ENCODE measurements at regions not wholly inside any gene's neighbourhood (a gene's known extent, or its start where the extent isn't known, plus 50 kb on each side); places are given as distances from the start of the nearest gene placed in this dataset.

DNA sequence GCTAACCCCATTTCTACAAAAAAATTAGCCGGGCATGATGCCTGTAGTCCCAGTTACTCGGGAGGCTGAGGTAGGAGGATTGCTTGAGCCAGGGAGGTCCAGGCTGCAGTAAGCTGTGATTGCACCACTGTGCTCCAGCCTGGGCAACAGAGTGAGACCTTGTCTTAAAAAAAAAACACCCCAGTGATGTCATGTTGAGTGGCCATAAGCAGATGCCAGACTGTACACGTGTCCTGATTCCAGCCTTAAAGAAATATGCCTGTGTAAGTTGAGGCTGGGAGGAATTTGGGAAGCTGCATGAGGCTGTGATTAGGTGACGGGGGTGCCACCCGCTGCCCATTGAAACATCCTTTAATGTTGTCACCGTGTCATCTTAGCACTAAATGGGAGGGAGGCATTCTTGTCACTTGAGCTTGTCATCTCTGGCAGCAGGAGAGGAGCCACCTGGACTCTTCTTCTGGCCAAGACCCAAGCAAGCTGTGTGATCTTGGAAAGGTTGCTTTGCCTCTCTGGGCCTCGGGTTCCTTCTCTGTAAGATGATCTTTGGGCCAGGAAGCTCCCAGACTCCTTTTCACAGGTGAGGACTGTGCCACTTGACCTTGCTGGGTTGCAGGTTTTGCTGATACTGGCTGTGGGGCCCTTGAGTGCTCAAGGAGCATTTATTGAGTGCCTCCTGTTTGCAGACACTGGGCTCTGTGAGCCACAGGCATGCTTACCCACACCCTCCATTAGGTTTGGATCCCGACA is 98.3 kb upstream of the CIBAR2 start (continued):
- TF ChIP-seq, protein P1, sequence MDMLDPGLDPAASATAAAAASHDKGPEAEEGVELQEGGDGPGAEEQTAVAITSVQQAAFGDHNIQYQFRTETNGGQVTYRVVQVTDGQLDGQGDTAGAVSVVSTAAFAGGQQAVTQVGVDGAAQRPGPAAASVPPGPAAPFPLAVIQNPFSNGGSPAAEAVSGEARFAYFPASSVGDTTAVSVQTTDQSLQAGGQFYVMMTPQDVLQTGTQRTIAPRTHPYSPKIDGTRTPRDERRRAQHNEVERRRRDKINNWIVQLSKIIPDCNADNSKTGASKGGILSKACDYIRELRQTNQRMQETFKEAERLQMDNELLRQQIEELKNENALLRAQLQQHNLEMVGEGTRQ (IDR thresholded peaks at IDR 0.05; ENCODE audit: low read depth, low read length) = peak; percentile 78
- peak; percentile 31 for TF ChIP-seq RCOR1 (IDR thresholded peaks at IDR 0.05; ENCODE audit: insufficient replicate concordance, low read length)

- Histone ChIP-seq H3K36me3 (ENCODE audit: control insufficient read depth, insufficient read depth, low read length) (no peaks in the 10 kb centered on the region), H3K27me3 (ENCODE audit: control insufficient read depth, insufficient read depth, low read length) (no peaks in the 10 kb centered on the region), H3K9me3 (ENCODE audit: control insufficient read depth, insufficient read depth, low read length) (no peaks in the 10 kb centered on the region), H4K8ac (ENCODE audit: low read depth in 2 of 2, low read length in 2 of 2) (peak overlapping the region; percentile 46 to 87; a peak in 3 of 4 replicates), H3K27ac (ENCODE audit: insufficient read depth, low read length) (peak overlapping the region; percentile 41), H3K23ac (ENCODE audit: low read depth, low read length) (peak overlapping the region; percentile 8; the same call in 1 of the 2 replicates), H2BK5ac (ENCODE audit: low read depth, low read length, poor library complexity, severe bottlenecking) (peak overlapping the region; percentile 63), H4K20me1 (ENCODE audit: insufficient read depth, low read length) (peaks cover 29% of the 10 kb centered on the region), H3K18ac (ENCODE audit: low read depth, low read length) (peak overlapping the region; percentile 45), H3K4me1 (ENCODE audit: control insufficient read depth, insufficient read depth, low read length) (peaks cover 44% of the 10 kb centered on the region), H4K5ac (ENCODE audit: low read depth, low read length) (peak overlapping the region; percentile 38; the same call in 1 of the 2 replicates), H2BK15ac (ENCODE audit: low read depth, low read length) (peak overlapping the region; percentile 96; the same call in 2 of the 3 replicates), H4K91ac (ENCODE audit: insufficient read depth, low read depth, low read length) (peak overlapping the region; percentile 98), H2BK20ac (ENCODE audit: low read depth, low read length) (peak overlapping the region; percentile 95), H3K9ac (ENCODE audit: low read depth, low read length) (no peak overlapping the region), H3K56ac (ENCODE audit: extremely low read depth, insufficient read depth, low read length) (peak overlapping the region; percentile 11; the same call in 1 of the 2 replicates), H3K4me2 (ENCODE audit: low read depth, low read length) (no peak overlapping the region), H2BK120ac (ENCODE audit: low read depth, low read length) (peak overlapping the region; percentile 82), H3K4ac (ENCODE audit: low read depth, low read length) (peak overlapping the region; percentile 96), H2AK9ac (replicated peaks; ENCODE audit: low read depth, low read length, poor library complexity) (peak overlapping the region; percentile 94), H3K9me1 (ENCODE audit: insufficient read depth, low read length) (peaks cover 22% of the 10 kb centered on the region), H3K14ac (replicated peaks; ENCODE audit: low read depth, low read length) (peak overlapping the region; percentile 80; the same call in 1 of the 2 replicates), H3K79me1 (ENCODE audit: low read depth in 1 of 2, low read length in 2 of 2) (peaks cover 30 to 93% of the 10 kb centered on the region in 2 experiments), H3K4me3 (ENCODE audit: insufficient read depth, low read depth, low read length) (no peak overlapping the region), H2AFZ (replicated peaks; ENCODE audit: low read length, poor library complexity) (peak overlapping the region; percentile 35), H2AK5ac (ENCODE audit: low read depth, low read length) (peak overlapping the region; percentile 99)
- POLR2A ChIA-PET (ENCODE audit: unreplicated experiment) = no interaction called here
- in situ Hi-C loops (cut with MboI; ENCODE audit: low sequenced_read_pairs) = no loop called here
- no TSS peak for BruUV-seq (replicated peaks)
- intact Hi-C loops (cut with micrococcal nuclease) = no loop called here
- TF ChIP-seq CEBPB (IDR thresholded peaks at IDR 0.05; ENCODE audit: low read depth, low read length) (no peak), POLR2A (IDR thresholded peaks at IDR 0.05; ENCODE audit: low read depth, low read length) (no peak), MAFK (IDR thresholded peaks at IDR 0.05; ENCODE audit: low read depth, low read length) (0 out of 2 replicates have a peak, but pooled peaks have one; percentile 22), RAD21 (IDR thresholded peaks at IDR 0.05; ENCODE audit: low read length) (no peak)
- DNase-seq = no peak
- dilution Hi-C loops (cut with HindIII; ENCODE audit: low sequenced_read_pairs, unreplicated experiment) = no loop called here
- 93% methylated on average over 6 of the region's 17 CpGs; no CpG with 5 or more reads in 1 of the 2 experiments for WGBS, 2 experiments (ENCODE audit: extremely low coverage in 2 of 2, insufficient read length in 1 of 2)
- CTCF ChIA-PET = interaction anchor here (1.0 kb wide), 1 partner anchor 110 kb away, joined by 4 read pairs; no protein-coding TSS in a partner anchor
- no peak for ATAC-seq (ENCODE audit: low read depth)
Measured at GRCh38 chr16:85211271-85211801, 99.1 kb upstream of the CIBAR2 start.

Measured in IMR-90 (cell line).